HepG2 (cell line): ENCODE measurements at regions not wholly inside any gene's neighbourhood (a gene's known extent, or its start where the extent isn't known, plus 50 kb on each side); places are given as distances from the start of the nearest gene placed in this dataset.
"Not testable (repeated sequence)": the region's sequence is repeated elsewhere in the genome, so short reads cannot be mapped to it uniquely, and the experiment has no call there.

Experiments
- CREB1 ChIP-seq, 2 experiments: fragments of 450-650 bp in 1 of 2; IDR thresholded peaks; 2 replicates each; pipeline ENCODE4 v1.6.1; 2016 to 2017; ENCODE audit warnings: control low read depth in 1 of 2, mild to moderate bottlenecking in 1 of 2, missing compliant biosample characterization in 1 of 2, missing genetic modification characterization in 1 of 2
- EZH2 ChIP-seq: conservative IDR thresholded peaks from 2 replicates; pipeline ENCODE4 v1.6.1; 2012; ENCODE audit warnings: mild to moderate bottlenecking, low read depth, low read length, moderate library complexity
- JUNB ChIP-seq: sonication (generic); formaldehyde crosslinking; IDR thresholded peaks from 2 replicates; pipeline ENCODE4 v1.8.0; 2022; ENCODE audit warnings: missing genetic modification reagents, mild to moderate bottlenecking, borderline replicate concordance
- POLR2AphosphoS5 ChIP-seq: IDR thresholded peaks from 2 replicates; pipeline ENCODE4 v1.6.1; 2012; ENCODE audit warnings: low read depth, low read length
- SP5 ChIP-seq: IDR thresholded peaks from 2 replicates; pipeline ENCODE4 v1.6.1; 2016; ENCODE audit warnings: low read depth, borderline replicate concordance
- ZKSCAN8 ChIP-seq: IDR thresholded peaks from 2 replicates; pipeline ENCODE4 v1.6.1; 2016; ENCODE audit warnings: borderline replicate concordance, missing genetic modification reagents, missing compliant biosample characterization
- ZMYM3 ChIP-seq: sonication (generic); formaldehyde crosslinking; IDR thresholded peaks from 2 replicates; pipeline ENCODE4 v1.5.1; 2020; ENCODE audit warnings: mild to moderate bottlenecking, missing genetic modification reagents
- TF ChIP-seq, protein P1 (sequence below): sonication (generic); formaldehyde crosslinking; IDR thresholded peaks from 2 replicates; pipeline ENCODE4 v1.5.0; 2020; ENCODE audit warnings: mild to moderate bottlenecking, missing genetic modification reagents, moderate library complexity
- TF ChIP-seq, protein P2 (sequence below), 2 experiments: IDR thresholded peaks; 2 replicates each; pipeline ENCODE4 v1.6.1; 2011 to 2012; ENCODE audit warnings: low read length in 2 of 2, borderline replicate concordance in 1 of 2, low read depth in 1 of 2, mild to moderate bottlenecking in 1 of 2, moderate library complexity in 1 of 2
- TF ChIP-seq, protein P3 (sequence below): sonication (generic); formaldehyde crosslinking; IDR thresholded peaks from 2 replicates; pipeline ENCODE4 v1.4.0; 2020; ENCODE audit warnings: missing genetic modification reagents
- TF ChIP-seq, protein P4 (sequence below): sonication (generic); formaldehyde crosslinking; IDR thresholded peaks from 2 replicates; pipeline ENCODE4 v1.9.0; 2021; ENCODE audit warnings: missing genetic modification reagents, borderline replicate concordance

DNA sequence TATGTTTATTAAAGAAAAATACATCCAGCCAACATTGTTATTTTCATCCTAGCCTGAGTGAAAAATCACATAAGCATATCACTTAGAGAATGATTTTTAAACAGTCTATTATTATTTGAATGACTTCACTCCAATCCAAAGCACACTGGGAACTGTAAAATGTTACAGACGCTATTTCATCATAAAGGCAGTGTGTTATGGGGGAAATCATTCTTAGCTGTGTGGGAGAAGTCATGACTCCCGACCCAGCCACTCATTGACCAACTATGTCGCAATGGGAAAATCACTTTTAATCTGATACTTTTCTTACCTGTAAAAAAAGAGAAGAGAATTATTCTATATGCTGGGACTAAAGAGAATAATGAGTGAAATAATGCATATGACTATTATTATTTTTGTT, 653.6 kb downstream of the TTLL7 start:
- TF ChIP-seq, protein P1, sequence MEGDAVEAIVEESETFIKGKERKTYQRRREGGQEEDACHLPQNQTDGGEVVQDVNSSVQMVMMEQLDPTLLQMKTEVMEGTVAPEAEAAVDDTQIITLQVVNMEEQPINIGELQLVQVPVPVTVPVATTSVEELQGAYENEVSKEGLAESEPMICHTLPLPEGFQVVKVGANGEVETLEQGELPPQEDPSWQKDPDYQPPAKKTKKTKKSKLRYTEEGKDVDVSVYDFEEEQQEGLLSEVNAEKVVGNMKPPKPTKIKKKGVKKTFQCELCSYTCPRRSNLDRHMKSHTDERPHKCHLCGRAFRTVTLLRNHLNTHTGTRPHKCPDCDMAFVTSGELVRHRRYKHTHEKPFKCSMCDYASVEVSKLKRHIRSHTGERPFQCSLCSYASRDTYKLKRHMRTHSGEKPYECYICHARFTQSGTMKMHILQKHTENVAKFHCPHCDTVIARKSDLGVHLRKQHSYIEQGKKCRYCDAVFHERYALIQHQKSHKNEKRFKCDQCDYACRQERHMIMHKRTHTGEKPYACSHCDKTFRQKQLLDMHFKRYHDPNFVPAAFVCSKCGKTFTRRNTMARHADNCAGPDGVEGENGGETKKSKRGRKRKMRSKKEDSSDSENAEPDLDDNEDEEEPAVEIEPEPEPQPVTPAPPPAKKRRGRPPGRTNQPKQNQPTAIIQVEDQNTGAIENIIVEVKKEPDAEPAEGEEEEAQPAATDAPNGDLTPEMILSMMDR, result not testable (repeated sequence)
- TF ChIP-seq, protein P2, sequence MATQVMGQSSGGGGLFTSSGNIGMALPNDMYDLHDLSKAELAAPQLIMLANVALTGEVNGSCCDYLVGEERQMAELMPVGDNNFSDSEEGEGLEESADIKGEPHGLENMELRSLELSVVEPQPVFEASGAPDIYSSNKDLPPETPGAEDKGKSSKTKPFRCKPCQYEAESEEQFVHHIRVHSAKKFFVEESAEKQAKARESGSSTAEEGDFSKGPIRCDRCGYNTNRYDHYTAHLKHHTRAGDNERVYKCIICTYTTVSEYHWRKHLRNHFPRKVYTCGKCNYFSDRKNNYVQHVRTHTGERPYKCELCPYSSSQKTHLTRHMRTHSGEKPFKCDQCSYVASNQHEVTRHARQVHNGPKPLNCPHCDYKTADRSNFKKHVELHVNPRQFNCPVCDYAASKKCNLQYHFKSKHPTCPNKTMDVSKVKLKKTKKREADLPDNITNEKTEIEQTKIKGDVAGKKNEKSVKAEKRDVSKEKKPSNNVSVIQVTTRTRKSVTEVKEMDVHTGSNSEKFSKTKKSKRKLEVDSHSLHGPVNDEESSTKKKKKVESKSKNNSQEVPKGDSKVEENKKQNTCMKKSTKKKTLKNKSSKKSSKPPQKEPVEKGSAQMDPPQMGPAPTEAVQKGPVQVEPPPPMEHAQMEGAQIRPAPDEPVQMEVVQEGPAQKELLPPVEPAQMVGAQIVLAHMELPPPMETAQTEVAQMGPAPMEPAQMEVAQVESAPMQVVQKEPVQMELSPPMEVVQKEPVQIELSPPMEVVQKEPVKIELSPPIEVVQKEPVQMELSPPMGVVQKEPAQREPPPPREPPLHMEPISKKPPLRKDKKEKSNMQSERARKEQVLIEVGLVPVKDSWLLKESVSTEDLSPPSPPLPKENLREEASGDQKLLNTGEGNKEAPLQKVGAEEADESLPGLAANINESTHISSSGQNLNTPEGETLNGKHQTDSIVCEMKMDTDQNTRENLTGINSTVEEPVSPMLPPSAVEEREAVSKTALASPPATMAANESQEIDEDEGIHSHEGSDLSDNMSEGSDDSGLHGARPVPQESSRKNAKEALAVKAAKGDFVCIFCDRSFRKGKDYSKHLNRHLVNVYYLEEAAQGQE (IDR thresholded peaks at IDR 0.05; ENCODE audit: borderline replicate concordance in 1 of 2, low read depth in 1 of 2, low read length in 2 of 2), result not testable (repeated sequence)
- TF ChIP-seq, protein P3, sequence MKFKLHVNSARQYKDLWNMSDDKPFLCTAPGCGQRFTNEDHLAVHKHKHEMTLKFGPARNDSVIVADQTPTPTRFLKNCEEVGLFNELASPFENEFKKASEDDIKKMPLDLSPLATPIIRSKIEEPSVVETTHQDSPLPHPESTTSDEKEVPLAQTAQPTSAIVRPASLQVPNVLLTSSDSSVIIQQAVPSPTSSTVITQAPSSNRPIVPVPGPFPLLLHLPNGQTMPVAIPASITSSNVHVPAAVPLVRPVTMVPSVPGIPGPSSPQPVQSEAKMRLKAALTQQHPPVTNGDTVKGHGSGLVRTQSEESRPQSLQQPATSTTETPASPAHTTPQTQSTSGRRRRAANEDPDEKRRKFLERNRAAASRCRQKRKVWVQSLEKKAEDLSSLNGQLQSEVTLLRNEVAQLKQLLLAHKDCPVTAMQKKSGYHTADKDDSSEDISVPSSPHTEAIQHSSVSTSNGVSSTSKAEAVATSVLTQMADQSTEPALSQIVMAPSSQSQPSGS (CRISPR knock-in tag), result not testable (repeated sequence)
- not testable (repeated sequence) for TF ChIP-seq SP5 (CRISPR knock-in tag); EZH2; POLR2AphosphoS5; ZKSCAN8; JUNB (CRISPR knock-in tag); CREB1 (IDR thresholded peaks at IDR 0.05); CREB1 (CRISPR knock-in tag; IDR thresholded peaks at IDR 0.05); ZMYM3 (CRISPR knock-in tag)
- TF ChIP-seq, protein P4, sequence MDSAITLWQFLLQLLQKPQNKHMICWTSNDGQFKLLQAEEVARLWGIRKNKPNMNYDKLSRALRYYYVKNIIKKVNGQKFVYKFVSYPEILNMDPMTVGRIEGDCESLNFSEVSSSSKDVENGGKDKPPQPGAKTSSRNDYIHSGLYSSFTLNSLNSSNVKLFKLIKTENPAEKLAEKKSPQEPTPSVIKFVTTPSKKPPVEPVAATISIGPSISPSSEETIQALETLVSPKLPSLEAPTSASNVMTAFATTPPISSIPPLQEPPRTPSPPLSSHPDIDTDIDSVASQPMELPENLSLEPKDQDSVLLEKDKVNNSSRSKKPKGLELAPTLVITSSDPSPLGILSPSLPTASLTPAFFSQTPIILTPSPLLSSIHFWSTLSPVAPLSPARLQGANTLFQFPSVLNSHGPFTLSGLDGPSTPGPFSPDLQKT (CRISPR knock-in tag), result not testable (repeated sequence)
